H1 (cell line): ENCODE measurements at regions not wholly inside any gene's neighbourhood (a gene's known extent, or its start where the extent isn't known, plus 50 kb on each side); places are given as distances from the start of the nearest gene placed in this dataset.

ENCODE experiments used
- CTCF ChIA-PET: fragments of 300-600 bp; sonication (Branson Sonifier 250); formaldehyde crosslinking; loops from one replicate; lab custom pipeline; 2021; ENCODE audit not compliant: partially characterized antibody; lab: Charles Lee
- POLR2A ChIA-PET: fragments of 300-600 bp; sonication (Branson Sonifier 250); formaldehyde crosslinking; loops from one replicate; lab custom pipeline; 2021; ENCODE audit warnings: inconsistent platforms; ENCODE audit not compliant: partially characterized antibody; lab: Charles Lee
- DNase-seq, 2 experiments: peaks; one replicate each; pipeline versions ENCODE4 v3.0.0 to v3.0.0-alpha.2; 2010 to 2022; ENCODE audit warnings: low spot score in 2 of 2, low read depth in 1 of 2, mixed read lengths in 1 of 2
- FAIRE-seq: peaks from 2 replicates; lab custom pipeline; 2011; peaks lifted over from hg19 to GRCh38; lab: Jason Lieb, UNC
- H2AFZ ChIP-seq: 2 replicates; pipeline ENCODE4 v1.8.1; 2012; ENCODE audit warnings: low read length, inconsistent platforms
- H2AK5ac ChIP-seq: 2 replicates; pipeline ENCODE4 v1.6.1; 2013; ENCODE audit warnings: low read depth, low read length
- H2BK120ac ChIP-seq: replicated peaks from 2 replicates; pipeline ENCODE3; 2013; ENCODE audit warnings: low read depth, low read length, inconsistent platforms
- H2BK12ac ChIP-seq: 2 replicates; pipeline ENCODE4 v1.6.1; 2013; ENCODE audit warnings: low read depth, low read length
- H2BK15ac ChIP-seq: 2 replicates; pipeline ENCODE4 v1.6.1; 2013; ENCODE audit warnings: low read length
- H2BK20ac ChIP-seq: 2 replicates; pipeline ENCODE4 v1.6.1; 2013; ENCODE audit warnings: low read length
- H2BK5ac ChIP-seq: 2 replicates; pipeline ENCODE4 v1.6.1; 2013; ENCODE audit warnings: low read depth, low read length
- H3K14ac ChIP-seq: 2 replicates; pipeline ENCODE4 v1.6.1; 2013; ENCODE audit warnings: inconsistent platforms; ENCODE audit not compliant: insufficient read length
- H3K18ac ChIP-seq: 2 replicates; pipeline ENCODE4 v1.6.1; 2013; ENCODE audit warnings: low read length; ENCODE audit errors: extremely low read depth
- H3K23ac ChIP-seq: 2 replicates; pipeline ENCODE4 v1.6.1; 2013; ENCODE audit warnings: inconsistent platforms; ENCODE audit not compliant: insufficient read length
- H3K23me2 ChIP-seq: 2 replicates; pipeline ENCODE4 v1.6.1; 2013; ENCODE audit warnings: low read depth, low read length
- H3K27ac ChIP-seq: 2 replicates; pipeline ENCODE4 v1.6.1; 2011; ENCODE audit warnings: low read depth, low read length, inconsistent platforms
- H3K27me3 ChIP-seq, 4 experiments: replicated peaks in 1 of 4; 1 replicate in 1 of 4; 2 replicates in 3 of 4; pipeline versions ENCODE4 v1.6.1 to v1.8.1; 2011 to 2013; ENCODE audit warnings: low read length in 3 of 4, mild to moderate bottlenecking in 3 of 4, inconsistent platforms in 2 of 4, mixed read lengths in 2 of 4, moderate library complexity in 1 of 4; ENCODE audit not compliant: control insufficient read depth in 3 of 4, insufficient read depth in 3 of 4; ENCODE audit errors: extremely low read depth in 1 of 4
- H3K36me3 ChIP-seq, 4 experiments: 2 replicates each; pipeline versions ENCODE4 v1.6.1 to v1.8.1; 2011 to 2013; ENCODE audit warnings: mild to moderate bottlenecking in 4 of 4, low read length in 3 of 4, moderate library complexity in 2 of 4, control low read depth in 1 of 4, inconsistent platforms in 1 of 4; ENCODE audit not compliant: insufficient read depth in 4 of 4, control insufficient read depth in 2 of 4
- H3K4ac ChIP-seq: replicated peaks from 2 replicates; pipeline ENCODE3; 2013; ENCODE audit warnings: low read length, low read depth, mixed read lengths, inconsistent platforms; ENCODE audit not compliant: insufficient read length
- H3K4me1 ChIP-seq, 4 experiments: replicated peaks in 1 of 4; 1 replicate in 1 of 4; 2 replicates in 3 of 4; pipeline versions ENCODE4 v1.6.1 to v1.8.1; 2011 to 2013; ENCODE audit warnings: low read length in 3 of 4, inconsistent platforms in 2 of 4, mixed read lengths in 1 of 4; ENCODE audit not compliant: insufficient read depth in 4 of 4, control insufficient read depth in 3 of 4
- H3K4me2 ChIP-seq, 2 experiments: 2 replicates each; pipeline versions ENCODE4 v1.6.1 to v1.8.1; 2011 to 2013; ENCODE audit warnings: low read depth in 2 of 2, low read length in 2 of 2, control low read depth in 1 of 2, inconsistent platforms in 1 of 2, mild to moderate bottlenecking in 1 of 2; ENCODE audit not compliant: insufficient read depth in 1 of 2
- H3K4me3 ChIP-seq, 4 experiments: fragments of 200-600, 300-600 bp in 1 of 4; sonication (generic), shearing (Covaris generic), sonication (Bioruptor Twin) in 1 of 4; 2 replicates each; pipeline versions ENCODE4 v1.5.1 to v1.8.1; 2011 to 2016; ENCODE audit warnings: low read length in 4 of 4, low read depth in 3 of 4, control low read depth in 2 of 4, inconsistent platforms in 2 of 4, mild to moderate bottlenecking in 2 of 4, mixed read lengths in 1 of 4, moderate library complexity in 1 of 4; ENCODE audit not compliant: insufficient read depth in 2 of 4; ENCODE audit errors: extremely low read depth in 1 of 4
- H3K56ac ChIP-seq: replicated peaks from 2 replicates; pipeline ENCODE3; 2013; ENCODE audit warnings: low read depth, mild to moderate bottlenecking, mixed read lengths, low read length, inconsistent platforms; ENCODE audit not compliant: insufficient read length
- H3K79me1 ChIP-seq: 2 replicates; pipeline ENCODE4 v1.6.1; 2013; ENCODE audit warnings: low read depth, low read length, control low read depth
- H3K79me2 ChIP-seq, 2 experiments: 2 replicates each; pipeline versions ENCODE4 v1.6.1 to v1.8.1; 2012 to 2013; ENCODE audit warnings: low read length in 2 of 2, mild to moderate bottlenecking in 2 of 2, inconsistent platforms in 1 of 2; ENCODE audit not compliant: insufficient read depth in 2 of 2, control insufficient read depth in 1 of 2
- H3K9ac ChIP-seq, 4 experiments: replicated peaks in 1 of 4; 1 replicate in 1 of 4; 2 replicates in 3 of 4; pipeline versions ENCODE4 v1.6.1 to v1.8.1; 2011 to 2013; ENCODE audit warnings: low read depth in 3 of 4, low read length in 3 of 4, control low read depth in 2 of 4, mild to moderate bottlenecking in 2 of 4, moderate library complexity in 2 of 4, inconsistent platforms in 1 of 4; ENCODE audit errors: extremely low read depth in 1 of 4
- H3K9me3 ChIP-seq, 2 experiments: 2 replicates each; pipeline versions ENCODE4 v1.6.1 to v1.8.1; 2012 to 2013; ENCODE audit warnings: mild to moderate bottlenecking in 2 of 2, moderate library complexity in 2 of 2, control low read depth in 1 of 2, inconsistent platforms in 1 of 2, low read depth in 1 of 2, low read length in 1 of 2, mixed read lengths in 1 of 2; ENCODE audit not compliant: insufficient read depth in 2 of 2
- H4K20me1 ChIP-seq, 2 experiments: replicated peaks in 1 of 2; 2 replicates each; pipeline versions ENCODE3 to v1.8.1; 2011 to 2013; ENCODE audit warnings: inconsistent platforms in 2 of 2, low read length in 2 of 2, mild to moderate bottlenecking in 1 of 2; ENCODE audit not compliant: insufficient read depth in 2 of 2, control insufficient read depth in 1 of 2
- H4K5ac ChIP-seq: 2 replicates; pipeline ENCODE4 v1.6.1; 2013; ENCODE audit warnings: low read length, low read depth, mixed read lengths, inconsistent platforms; ENCODE audit not compliant: insufficient read length
- H4K8ac ChIP-seq: 2 replicates; pipeline ENCODE4 v1.8.0; 2013; ENCODE audit warnings: mild to moderate bottlenecking, moderate library complexity, low read length, inconsistent platforms; ENCODE audit not compliant: insufficient read depth; ENCODE audit errors: extremely low read depth
- H4K91ac ChIP-seq: replicated peaks from 2 replicates; pipeline ENCODE3; 2013; ENCODE audit warnings: low read length, mixed read lengths, inconsistent platforms; ENCODE audit not compliant: insufficient read length
- BCL11A ChIP-seq, 2 experiments: IDR thresholded peaks; one replicate each; pipeline ENCODE4 v1.6.1; 2011; ENCODE audit warnings: low read depth in 2 of 2, low read length in 2 of 2, mild to moderate bottlenecking in 2 of 2
- CHD2 ChIP-seq: IDR thresholded peaks from 2 replicates; pipeline ENCODE4 v1.6.1; 2012; ENCODE audit warnings: low read length, improper control_type of control experiment
- CTCF ChIP-seq, 3 experiments: IDR thresholded peaks; 1 replicate in 2 of 3; 2 replicates in 1 of 3; pipeline versions ENCODE4 v1.5.1 to v1.6.1; 2011; ENCODE audit warnings: low read length in 3 of 3, mild to moderate bottlenecking in 3 of 3, inconsistent platforms in 2 of 3, low read depth in 1 of 3, moderate library complexity in 1 of 3; ENCODE audit not compliant: insufficient read depth in 1 of 3; ENCODE audit errors: control extremely low read depth in 1 of 3
- KDM4A ChIP-seq: IDR thresholded peaks from one replicate; pipeline ENCODE4 v1.7.1; 2012; ENCODE audit warnings: low read depth, mild to moderate bottlenecking, moderate library complexity, low read length, inconsistent platforms; ENCODE audit not compliant: severe bottlenecking
- MAFK ChIP-seq: IDR thresholded peaks from 2 replicates; pipeline ENCODE4 v1.6.1; 2012; ENCODE audit warnings: low read depth, mild to moderate bottlenecking, improper control_type of control experiment, low read length
- NANOG ChIP-seq: IDR thresholded peaks from 2 replicates; pipeline ENCODE4 v1.6.1; 2011; ENCODE audit warnings: low read length, low read depth, mild to moderate bottlenecking, inconsistent platforms; ENCODE audit not compliant: insufficient read depth, poor library complexity, severe bottlenecking
- SIN3A ChIP-seq, 2 experiments: IDR thresholded peaks in 1 of 2; conservative IDR thresholded peaks in 1 of 2; 2 replicates each; pipeline ENCODE4 v1.6.1; 2011 to 2012; ENCODE audit warnings: low read length in 2 of 2, improper control_type of control experiment in 1 of 2, low read depth in 1 of 2, mild to moderate bottlenecking in 1 of 2
- SIX5 ChIP-seq: IDR thresholded peaks from 2 replicates; pipeline ENCODE4 v1.6.1; 2011; ENCODE audit warnings: mild to moderate bottlenecking, low read depth, low read length
- SP4 ChIP-seq: IDR thresholded peaks from 2 replicates; pipeline ENCODE4 v1.6.1; 2012; ENCODE audit warnings: low read length, inconsistent platforms
- TBP ChIP-seq: IDR thresholded peaks from 2 replicates; pipeline ENCODE4 v1.6.1; 2011; ENCODE audit warnings: low read depth, low read length, improper control_type of control experiment
- WGBS, 2 experiments: shearing (Covaris generic) in 1 of 2; methylation state at CpG; one replicate each; pipeline versions ENCODE4 v1.1.6 to v1.1.7; 2013 to 2015; ENCODE audit warnings: low lambda C conversion rate in 2 of 2, mixed read lengths in 2 of 2, inconsistent platforms in 1 of 2, low coverage in 1 of 2, missing lambda C conversion rate in 1 of 2; ENCODE audit not compliant: insufficient replicate concordance in 2 of 2, insufficient coverage in 1 of 2, insufficient read length in 1 of 2; ENCODE audit errors: extremely low coverage in 1 of 2, missing lambda C conversion rate in 1 of 2; 5-methylcytosine and 5-hydroxymethylcytosine counted together

DNA sequence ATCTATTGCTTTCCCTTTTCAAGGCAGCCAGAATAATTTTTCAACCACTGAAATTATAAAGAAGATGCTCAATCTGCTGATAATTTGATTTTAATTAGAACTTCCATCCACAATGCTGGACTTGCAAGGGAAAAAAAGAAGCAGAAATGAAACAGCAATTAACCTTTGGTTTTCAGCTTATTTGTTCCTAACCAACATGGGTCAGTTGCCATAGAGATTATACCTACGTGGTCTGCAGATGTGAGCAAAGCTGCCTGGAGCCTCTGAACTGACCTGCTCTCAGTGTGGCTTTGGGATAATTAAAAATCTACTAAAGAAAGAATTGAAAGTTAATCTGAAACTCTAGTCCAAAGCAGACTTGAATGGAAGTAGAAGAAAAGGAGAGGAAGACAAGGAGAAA, 195.7 kb upstream of the API5 start:
- no peak overlapping the region for H4K91ac ChIP-seq
- CTCF ChIA-PET, result interaction anchor here (1.1 to 1.9 kb wide), 5 partner anchors 10 to 167 kb away, joined by 3 to 6 read pairs (median 5); no protein-coding TSS in a partner anchor
- H2AFZ ChIP-seq, result no peak overlapping the region
- no peaks in the 10 kb centered on the region for H3K23me2 ChIP-seq
- no peak overlapping the region for H3K14ac ChIP-seq
- H2BK5ac ChIP-seq, result no peak overlapping the region
- H3K4ac ChIP-seq, result no peak overlapping the region
- no peaks in the 10 kb centered on the region for H3K79me1 ChIP-seq
- no peak overlapping the region for H2BK120ac ChIP-seq
- H3K4me1 ChIP-seq, result no peaks in the 10 kb centered on the region
- H3K27ac ChIP-seq, result no peak overlapping the region
- POLR2A ChIA-PET, result no interaction called here
- H3K79me2 ChIP-seq, result no peaks in the 10 kb centered on the region
- FAIRE-seq, result no peak
- no peak overlapping the region for H3K23ac ChIP-seq
- no peak overlapping the region for H3K4me2 ChIP-seq
- no peaks in the 10 kb centered on the region for H4K20me1 ChIP-seq
- no peak overlapping the region for H3K4me3 ChIP-seq
- DNase-seq, result no peak
- no peak overlapping the region for H2AK5ac ChIP-seq
- no peak overlapping the region for H4K5ac ChIP-seq
- H3K18ac ChIP-seq, result no peak overlapping the region
- WGBS, 2 experiments, result 75% methylated on average over 1 of the region's 1 CpG; no CpG with 5 or more reads in 1 of the 2 experiments
- H4K8ac ChIP-seq, result no peak overlapping the region
- H3K9ac ChIP-seq, result no peak overlapping the region
- no peak for TF ChIP-seq MAFK
- TF ChIP-seq CHD2, result no peak
- TF ChIP-seq NANOG, result no peak
- no peak for TF ChIP-seq SP4
- no peak for TF ChIP-seq SIN3A (conservative IDR thresholded peaks at IDR 0.05 in 1 of 2, IDR thresholded peaks at IDR 0.05 in 1 of 2; ENCODE audit: low read depth in 1 of 2, low read length in 2 of 2)
- TF ChIP-seq BCL11A (IDR thresholded peaks at IDR 0.05; ENCODE audit: low read depth in 2 of 2, low read length in 2 of 2), result no peak
- TF ChIP-seq SIX5, result no peak
- no peak for TF ChIP-seq CTCF (IDR thresholded peaks at IDR 0.05; ENCODE audit: control extremely low read depth in 1 of 3, insufficient read depth in 1 of 3, low read depth in 1 of 3, low read length in 3 of 3)
- no peak for TF ChIP-seq TBP
- TF ChIP-seq KDM4A, result no peak
- TF ChIP-seq, all 59 proteins: peak for 0
- Histone ChIP-seq H2BK20ac (no peak overlapping the region), H2BK12ac (no peak overlapping the region), H3K36me3 (no peaks in the 10 kb centered on the region), H3K56ac (no peak overlapping the region), H3K27me3 (no peaks in the 10 kb centered on the region), H2BK15ac (no peak overlapping the region), H3K9me3 (peaks cover 0 to 13% of the 10 kb centered on the region in 2 experiments; a peak in 1 of 4 replicates)
